ENCODE measurements at regions not wholly inside any gene's neighbourhood (a gene's known extent, or its start where the extent isn't known, plus 50 kb on each side); places are given as distances from the start of the nearest gene placed in this dataset.
"Not testable (repeated sequence)": the region's sequence is repeated elsewhere in the genome, so short reads cannot be mapped to it uniquely, and the experiment has no call there.

DNA sequence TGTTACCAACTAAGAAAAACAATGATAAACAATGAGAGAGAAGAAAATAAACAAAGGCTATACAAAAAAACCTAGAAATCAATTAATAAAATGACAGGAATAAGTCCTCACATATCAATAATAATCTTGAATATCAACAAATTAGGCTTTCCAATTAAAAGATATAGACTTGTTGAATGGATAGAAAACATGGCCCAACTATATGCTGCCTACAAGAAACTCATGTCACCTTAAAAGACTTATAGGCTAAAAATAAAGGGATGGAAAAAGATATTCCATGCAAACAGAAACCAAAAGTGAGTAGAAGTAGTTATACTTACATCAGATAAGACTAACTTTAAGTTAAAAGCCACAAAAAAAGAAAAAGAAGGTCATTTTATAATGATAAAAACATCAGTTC is 183.9 kb downstream of the MYRFL start:
- DNase-seq, result no peak

DNA sequence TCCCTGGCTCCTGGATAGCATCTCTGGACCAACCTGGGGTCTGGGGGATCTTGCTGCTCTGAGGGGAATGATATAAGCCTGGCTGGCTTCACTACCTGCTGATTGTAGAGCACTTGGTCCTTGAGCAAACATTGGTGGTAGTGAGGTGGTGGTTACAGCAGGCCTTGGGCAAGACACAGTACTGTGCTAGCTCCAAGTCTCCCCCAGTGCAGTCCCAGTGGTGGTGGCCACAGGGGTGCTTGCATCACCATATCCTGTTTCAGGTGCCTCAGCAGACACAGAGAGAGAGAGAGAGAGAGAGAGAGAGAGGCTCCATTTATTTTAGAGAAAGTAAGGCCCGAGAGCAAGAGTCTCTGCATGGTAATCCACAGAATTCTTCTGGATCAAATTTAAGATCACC is 186.3 kb downstream of the MYRFL start:
- DNase-seq, result no peak

DNA sequence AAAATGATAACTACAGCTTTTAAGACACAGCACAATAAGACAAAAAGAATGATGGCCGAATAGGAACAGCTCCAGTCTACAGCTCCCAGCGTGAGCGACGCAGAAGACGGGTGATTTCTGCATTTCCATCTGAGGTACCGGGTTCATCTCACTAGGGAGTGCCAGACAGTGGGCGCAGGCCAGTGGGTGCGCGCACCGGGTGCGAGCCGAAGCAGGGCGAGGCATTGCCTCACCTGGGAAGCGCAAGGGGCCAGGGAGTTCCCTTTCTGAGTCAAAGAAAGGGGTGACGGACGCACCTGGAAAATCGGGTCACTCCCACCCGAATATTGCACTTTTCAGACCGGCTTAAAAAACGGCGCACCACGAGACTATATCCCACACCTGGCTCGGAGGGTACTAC is 188.0 kb downstream of the MYRFL start:
- DNase-seq, result not testable (repeated sequence)

DNA sequence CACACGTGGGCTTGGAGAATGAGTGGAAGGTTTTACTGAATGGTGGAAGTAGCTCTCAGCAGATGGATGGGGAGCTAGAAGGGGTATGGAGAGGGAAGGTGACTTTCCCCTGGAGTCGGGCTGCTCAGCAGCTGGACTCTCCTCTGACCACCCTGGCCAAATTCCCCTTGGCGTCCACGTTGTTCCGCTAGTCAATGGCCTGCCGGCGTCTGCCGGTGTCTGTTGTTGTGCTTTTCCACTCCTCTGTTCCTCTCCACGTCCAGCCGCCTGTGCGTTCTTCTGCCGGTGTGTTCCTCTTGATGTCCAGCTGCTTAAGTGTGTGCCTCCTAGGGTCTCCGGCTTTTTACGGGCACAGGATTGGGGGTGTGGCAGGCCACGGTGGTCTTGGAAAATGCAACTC is 203.5 kb downstream of the MYRFL start:
- no peak for DNase-seq

DNA sequence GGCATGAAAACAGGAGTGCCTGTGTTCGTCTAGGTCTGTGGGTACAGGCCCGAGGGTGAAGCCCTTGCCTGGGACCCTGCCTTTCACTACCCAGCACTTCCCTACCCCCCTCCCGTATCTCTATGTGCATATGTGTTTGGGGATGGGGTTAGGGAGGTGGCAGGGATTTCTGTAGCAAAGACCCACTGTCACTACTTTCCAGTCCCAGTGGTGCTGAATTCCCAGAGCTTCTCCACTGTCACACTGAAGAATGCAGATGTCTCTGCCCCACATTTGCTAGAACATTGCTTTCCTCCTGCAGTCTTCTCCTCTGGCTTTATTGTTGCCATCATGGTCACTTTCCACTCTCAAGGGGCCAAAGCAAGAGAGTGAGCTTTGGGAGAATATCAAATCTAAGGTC is 203.9 kb downstream of the MYRFL start:
- no peak for DNase-seq

DNA sequence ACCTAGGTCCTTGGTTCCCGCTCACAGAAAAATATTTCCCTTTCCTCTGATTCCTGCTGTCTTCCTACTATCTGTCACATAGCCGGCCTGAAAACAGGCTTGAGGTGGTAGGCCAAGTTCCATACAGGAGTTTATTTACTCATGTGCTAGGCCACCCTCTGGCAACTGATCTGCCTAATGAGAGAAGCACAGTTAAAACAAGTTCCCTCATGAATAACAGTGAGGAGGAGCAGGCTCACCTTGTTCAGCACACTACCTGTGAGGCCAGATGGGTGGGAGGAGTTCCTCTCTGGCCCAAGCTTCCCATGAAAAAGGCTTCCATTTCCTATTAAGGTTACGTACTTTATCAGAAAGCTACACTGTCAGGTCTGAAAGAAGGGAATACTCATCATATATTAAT is 206.0 kb downstream of the MYRFL start:
- DNase-seq, result peak; percentile 94

DNA sequence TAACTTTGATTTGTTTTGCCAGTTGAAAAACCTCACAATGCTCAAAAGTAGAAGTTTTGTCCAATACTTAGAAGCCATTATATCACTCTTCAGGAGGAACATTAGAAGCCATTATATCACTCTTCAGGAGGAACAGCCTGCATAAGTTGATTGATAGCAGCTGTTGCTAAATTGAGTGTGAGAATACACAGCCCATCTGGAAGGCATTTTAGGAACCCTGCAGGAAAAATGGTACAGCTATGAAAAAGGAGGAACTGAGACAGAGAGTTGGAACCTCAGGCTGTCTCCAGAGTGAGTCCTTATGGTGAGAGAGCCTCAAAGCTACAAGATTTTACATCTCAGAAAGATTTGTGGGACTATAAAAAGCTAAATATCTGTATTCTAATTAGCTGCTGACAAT is 207.0 kb downstream of the MYRFL start:
- peak; percentile 84 for DNase-seq

DNA sequence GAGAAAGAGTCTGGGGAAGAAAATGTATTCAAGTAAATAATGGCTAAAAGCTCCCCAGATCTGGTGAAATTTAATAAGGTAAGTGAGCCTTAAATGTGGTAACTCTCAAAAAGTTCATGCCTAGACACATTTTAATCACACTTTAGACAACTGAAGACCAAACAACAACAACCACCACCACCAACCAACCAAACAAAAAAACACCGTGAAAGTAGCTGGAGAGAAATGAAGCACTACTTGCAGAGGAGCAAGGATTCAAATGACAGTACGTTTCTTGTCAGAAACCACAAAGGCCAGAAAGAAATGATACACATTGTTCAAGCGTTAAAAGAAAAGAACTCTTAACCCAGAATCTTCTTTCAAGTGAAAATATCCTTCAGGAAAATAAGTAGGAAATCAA is 208.3 kb downstream of the MYRFL start:
- no peak for DNase-seq

DNA sequence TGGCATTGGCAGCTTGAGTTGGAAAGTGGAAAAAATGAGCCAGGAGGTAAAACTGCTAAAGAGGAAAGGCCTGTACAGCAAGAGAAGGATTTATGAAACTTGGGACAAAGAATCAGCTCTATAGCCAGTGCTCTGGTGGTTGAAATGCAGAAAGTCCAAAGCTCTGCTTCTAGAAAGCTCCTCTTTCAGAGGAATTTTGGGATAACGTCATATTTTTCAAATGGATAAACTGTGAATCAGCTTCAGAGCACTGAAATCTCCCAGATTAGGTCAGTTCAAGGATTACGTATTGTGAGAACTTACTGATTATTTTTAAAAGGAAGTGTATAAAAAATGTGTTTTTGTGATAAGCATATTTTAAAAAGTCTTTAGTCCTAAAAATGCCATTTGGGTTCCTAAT is 203.1 kb upstream of the CNOT2 start:
- DNase-seq, result no peak

DNA sequence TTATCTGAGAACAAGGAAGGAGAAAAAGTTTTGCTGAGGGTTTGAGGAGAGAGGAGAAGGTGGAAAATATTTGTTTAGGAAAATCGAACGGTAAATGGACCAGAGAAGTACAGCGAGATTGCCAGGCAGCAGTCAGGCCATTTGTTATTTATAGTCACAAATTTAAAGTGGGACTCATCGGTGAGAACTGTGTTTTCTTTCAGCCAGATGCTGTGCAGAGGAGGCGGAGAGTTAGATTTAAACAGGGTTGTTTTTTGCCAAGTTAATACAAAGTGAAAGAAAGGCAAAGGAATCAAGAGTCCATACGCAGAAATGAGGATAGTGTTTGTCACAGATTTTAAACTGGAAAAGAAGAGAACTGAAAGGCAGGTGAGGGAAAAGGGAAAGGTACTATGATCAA is 200.6 kb upstream of the CNOT2 start:
- no peak for DNase-seq

DNA sequence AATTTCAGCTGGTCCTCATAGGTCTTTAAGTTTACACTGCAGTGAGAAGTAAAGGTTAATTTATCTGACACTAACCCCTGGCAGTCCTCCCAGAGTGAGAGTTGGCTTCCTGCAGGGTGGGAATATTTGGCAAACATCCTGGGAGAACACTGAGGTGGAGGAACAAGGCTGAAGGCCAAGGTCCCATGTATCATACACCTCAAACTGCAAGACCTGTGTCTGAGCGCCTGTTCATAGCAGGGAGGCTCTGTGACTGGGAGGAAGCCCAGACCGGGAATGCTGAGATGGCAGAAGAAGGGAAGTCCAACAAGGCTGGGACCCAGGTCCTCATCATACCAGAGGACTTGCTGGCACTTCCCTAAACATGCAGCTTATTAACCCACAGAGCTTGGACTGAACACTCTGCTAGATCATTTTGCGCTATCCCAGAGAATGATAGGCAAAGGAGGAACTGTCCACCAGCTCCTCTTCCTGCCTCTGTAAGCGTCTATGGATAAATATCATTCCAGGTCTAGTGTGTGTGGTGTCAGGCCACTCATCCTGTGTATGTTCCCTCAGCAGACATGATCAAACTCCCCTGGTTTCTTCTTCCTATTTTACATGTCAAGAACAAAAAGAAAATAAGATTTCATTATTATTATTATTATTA is 199.6 kb upstream of the CNOT2 start:
- DNase-seq, result no peak

DNA sequence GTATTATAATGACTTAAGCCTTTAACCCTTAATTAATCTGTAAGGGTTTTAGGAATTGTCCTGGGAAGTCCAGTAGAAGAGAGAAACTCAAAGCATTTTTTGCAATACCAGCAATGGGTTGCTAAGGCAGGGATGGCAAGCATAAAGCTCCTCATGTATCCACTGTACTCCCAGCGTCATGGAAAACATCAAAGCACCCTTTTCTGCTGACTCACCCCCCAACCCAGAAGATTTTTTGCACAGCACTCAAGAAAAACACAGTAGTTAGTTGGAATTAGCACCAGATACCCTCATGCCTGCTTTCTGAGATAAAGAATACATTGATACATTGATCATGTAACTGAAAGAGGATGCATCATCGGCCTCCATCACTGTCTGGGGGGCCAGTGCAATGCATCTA is 199.1 kb upstream of the CNOT2 start:
- no peak for DNase-seq

DNA sequence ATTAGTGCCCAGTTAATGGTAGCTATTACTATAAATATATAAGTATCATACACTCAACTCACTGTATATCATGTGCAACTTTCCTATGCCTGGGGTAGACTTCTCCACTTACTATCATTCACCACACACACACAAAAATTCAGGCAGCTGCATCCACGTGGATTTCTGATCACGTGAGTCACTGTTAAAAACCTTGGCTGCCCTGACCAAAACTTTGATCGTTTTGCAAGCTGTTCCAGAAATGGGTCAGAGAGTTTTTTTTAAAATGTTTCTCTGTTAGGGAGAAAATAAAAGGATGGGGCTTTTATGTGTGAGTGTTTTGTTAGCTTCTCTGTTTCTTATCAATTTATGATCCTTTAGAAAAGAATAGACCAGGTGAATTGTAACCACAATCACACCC is 198.2 kb upstream of the CNOT2 start:
- DNase-seq, result no peak

DNA sequence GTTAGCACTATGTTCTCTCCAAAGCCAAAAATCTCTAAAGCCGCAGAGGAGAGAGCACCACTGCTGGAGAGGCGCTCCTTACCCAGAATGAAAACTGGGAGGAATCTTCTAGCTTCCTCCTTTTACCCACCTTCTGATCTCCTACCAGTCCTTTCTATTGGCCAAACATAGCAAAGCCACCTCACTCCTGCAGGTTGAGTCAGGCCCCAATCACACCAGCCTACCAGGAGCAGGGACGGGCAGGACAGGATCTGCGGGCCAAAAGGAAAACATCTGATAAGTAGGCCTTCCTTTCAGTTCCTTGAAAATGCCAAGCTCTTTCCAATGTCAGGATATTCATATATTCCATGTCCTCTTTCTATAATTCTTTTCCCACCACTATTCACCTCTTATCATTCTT is 197.7 kb upstream of the CNOT2 start:
- no peak for DNase-seq

DNA sequence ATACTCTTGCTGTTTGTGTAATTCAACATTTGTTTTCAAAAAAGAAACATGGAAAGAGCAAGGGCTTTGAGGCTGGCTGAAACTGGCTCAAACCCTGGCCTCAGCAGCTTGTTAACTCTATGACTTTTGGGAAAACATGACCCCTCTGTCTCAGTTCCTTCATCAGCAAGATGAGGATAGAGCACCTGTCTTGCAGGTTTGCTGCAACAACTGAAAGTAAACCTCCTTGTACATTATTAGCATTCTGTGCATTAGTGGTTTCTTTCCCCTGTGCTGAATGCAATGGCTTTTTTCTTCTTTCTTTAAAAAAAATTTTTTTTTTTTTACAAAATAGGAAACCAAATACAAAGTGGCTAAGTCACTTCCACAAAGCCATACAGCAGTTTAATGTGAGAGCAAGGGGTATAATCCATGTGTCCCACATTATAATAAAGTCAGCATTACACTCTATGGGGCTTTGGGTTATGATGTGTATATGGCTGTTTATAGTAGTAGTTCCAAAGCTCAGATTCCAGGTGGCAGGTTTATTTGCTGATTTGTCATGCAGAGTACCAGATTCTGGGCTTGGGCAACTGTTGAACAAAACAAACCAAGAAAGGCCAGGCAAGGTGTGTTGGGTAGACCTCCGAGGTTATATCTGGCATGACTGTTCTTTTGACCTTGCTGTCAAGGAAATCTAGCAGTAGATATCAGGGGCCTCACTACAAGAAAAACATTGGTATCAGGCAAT is 194.5 kb upstream of the CNOT2 start:
- no peak for DNase-seq

DNA sequence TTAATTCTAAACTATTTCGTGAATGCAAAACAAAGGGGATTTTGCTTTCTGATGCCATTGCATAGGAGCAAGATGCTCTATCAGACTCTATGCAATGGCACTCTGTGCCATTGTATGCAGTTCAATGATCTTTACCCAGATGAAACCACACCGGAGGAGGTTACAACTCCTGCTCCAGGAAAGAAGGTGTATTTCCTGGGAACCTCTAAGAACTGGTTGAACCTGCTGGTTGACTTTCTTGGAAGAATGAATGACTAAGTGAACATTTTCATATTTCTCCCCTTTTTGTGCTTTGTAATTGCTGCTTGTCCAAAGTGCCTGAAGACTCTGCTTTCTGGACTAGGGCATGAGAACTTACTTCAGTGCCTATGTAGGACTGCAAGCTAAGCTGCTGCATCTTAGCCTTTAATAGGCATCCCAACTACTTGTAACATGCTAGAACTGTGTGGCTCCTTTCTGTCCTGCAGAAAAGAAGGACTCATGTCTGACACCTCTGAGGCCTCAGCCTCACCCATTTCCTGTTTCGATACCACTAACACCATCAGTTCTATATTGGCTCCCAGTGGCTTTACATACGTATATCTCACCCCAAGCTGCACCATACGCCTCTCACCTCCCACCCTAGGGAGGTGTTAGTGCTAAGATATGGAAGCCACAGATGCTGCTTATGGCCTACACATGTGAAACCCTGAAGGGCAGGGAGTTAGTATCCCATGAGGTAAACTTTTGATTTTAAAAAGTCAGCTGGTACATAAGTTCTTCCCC is 193.5 kb upstream of the CNOT2 start:
- no peak for DNase-seq

DNA sequence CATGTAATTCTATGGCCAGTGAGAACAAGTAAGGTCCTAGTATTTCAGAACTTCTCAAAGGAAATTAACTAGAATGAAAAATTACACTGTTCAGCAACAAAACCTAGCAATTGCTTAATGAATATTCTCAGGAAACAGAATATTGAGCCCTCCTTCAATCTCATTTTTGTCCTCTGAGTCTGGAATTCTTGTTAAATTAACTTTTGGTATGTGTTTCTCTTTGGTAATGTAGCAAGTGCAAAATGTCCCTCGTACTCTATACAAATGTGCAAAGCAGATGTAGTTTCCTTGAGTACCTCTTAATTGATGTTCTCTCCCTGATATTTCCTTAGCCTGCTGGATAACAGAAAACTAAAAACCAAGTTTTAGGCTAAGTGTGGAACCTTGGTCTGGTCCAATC is 190.8 kb upstream of the CNOT2 start:
- DNase-seq, result no peak

DNA sequence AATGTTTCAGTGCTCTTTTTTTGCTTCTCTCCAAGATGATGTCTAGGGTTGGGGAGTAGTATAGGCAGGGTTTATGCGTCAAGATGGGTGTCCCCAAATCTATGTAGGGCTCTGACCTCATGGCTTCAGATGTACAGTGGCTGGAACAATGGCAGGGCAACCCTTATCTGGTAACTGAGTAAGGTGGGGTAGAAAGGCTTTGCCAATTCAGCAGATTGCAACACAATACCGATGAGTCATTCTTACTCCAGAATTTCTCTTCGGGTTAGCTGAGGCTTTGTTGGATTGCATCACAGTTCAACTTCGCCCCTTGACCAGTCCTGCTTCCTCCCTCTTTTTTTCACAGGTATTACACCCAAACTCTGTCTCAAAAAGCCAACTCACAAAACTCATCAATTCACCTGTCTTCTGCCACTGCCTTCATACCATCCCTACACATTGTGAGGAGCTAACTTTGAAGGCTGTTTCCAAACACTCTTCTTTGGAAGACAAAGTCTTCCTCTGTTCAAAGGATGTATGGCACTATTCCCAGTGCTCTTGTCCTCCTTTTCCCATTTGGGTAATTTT is 190.2 kb upstream of the CNOT2 start:
- no peak for DNase-seq

DNA sequence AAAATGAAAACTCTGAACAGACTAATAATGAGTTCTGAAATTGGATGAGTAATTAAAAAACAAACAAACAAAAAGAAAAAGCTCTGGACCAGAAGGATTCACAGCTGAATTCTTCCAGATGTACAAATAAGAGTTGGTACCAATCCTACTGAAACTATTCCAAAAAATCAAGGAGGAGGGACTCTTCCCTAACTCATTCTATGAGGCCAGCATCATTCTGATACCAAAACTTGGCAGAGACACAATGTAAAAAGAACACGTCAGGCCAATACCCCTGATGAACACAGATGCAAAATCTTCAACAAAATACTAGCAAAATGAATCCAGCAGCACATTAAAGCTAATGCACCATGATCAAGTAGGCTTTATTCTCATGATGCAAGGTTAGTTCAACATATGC is 183.9 kb upstream of the CNOT2 start:
- DNase-seq, result no peak

DNA sequence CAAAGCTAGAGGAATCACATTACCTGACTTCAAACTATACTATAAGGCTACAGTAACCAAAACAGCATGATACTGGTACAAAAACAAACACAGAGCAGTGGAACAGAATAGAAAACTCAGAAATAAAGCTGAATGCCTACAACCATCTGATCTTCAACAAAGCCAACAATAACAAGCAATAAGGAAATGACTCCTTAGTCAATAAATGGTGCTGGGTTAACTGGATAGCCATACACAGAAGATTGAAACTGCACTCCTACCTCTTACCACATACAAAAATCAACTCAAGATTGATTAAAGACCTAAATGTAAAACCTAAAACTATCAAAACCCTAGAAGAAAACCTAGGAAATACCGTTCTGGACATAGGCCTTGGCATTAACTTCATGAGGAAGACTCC is 182.6 kb upstream of the CNOT2 start:
- DNase-seq, result no peak

DNA sequence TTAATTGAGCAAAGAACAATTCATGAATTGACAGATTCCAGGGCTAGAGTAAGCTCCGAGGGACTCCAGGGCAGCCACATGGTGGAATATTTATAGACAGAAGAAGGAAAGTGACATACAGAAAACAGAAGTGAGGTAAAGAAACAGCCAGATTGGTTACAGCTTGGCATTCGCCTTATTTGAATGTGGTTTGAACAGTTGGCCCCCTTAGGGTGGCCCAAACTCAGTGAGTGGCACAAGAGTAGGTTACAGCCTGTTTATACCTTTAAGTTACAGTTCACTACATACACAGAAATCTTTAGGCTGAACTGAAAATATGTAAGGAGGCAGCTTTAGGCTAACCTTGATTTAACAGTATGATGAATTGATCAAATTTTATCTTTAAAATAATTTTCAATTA is 174.5 kb upstream of the CNOT2 start:
- no peak for DNase-seq

DNA sequence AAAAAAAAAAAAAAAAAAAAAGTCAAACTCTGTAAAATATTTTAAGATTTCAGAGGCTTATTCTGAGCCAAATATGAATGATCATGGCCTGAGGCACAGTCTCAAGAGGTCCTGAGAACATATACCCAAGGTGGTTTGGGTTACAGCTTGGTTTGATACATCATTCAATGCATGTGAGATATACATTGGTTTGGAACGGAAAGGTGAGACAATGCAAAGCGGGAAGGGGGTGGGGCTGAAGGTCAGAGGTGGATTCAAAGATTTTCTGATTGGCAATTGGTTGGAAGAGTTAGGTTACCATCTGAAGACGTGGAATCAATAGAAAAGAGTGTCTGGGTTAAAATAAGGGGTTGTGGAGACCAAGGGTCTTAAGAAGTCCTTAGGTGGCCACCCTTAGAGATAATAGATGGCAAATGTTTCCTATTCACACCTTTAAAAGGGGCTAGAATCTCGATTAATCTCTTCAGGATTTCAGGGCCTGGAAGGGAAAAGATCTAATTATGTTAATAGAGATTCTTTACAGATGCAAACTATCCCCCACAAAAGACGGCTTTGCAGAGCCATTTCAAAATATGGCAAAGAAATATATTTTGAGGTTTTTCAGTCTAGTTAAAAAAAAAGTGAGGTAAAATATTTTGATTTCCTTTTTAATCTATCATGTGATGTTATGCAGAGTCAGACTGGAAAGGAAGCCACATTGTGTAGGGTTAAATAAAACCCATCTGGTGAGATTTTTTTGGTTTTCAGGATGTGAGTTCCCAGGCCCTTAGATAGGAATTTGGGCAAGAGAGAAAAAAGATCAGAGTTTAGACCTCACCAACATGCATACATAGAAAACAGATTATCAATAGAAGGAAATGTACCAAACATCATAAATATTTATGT is 173.8 kb upstream of the CNOT2 start:
- DNase-seq, result no peak

DNA sequence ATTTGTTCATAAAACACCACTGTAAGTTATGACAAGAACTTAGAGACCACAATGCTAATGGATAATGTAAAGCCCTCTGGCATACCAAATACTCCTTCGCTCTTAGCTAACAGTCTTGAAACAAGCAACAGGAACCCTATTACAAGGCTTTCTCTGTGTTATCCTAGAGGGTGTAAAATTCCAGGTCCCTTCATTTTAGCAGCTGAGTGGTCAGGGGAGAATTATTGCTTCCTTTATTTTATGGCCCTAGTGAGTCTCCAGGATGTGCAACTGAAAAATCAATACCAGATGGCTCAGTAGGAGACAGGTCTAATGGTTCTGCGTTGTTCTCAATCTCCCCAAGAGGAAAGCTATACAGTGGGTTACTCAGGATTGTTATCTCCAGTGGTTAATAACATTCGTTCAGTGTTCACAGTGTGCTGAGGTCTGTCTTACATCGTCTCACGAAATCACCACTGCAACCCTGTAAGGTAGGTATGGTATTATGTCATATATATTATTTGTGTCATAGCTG is 172.7 kb upstream of the CNOT2 start:
- no peak for DNase-seq
